ENCODE measurements at regions not wholly inside any gene's neighbourhood (a gene's known extent, or its start where the extent isn't known, plus 50 kb on each side); places are given as distances from the start of the nearest gene placed in this dataset.

DNA sequence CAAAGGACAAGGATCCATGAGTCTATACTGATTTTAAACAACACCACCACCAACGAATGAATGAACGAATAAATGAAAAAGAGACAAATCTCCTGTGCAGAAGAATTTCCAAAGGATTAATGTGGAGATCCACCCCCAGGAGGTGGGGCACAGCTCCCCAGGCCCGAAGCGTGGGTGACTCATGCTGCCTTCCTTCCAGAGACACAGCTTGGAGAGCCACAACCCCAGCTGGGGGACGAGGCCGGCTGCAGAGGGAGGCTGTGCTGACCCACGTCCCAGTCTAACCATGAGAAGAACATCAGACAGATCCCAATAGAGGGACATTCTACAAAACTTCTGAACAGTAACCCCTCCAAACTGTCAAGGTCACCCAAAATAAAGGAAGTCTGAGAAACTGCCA lies 557.3 kb upstream of the SALL3 start:
- Histone ChIP-seq H3K27ac (ENCODE audit: low read depth, low read length) (no peak overlapping the region), H3K9ac (ENCODE audit: low read length in 5 of 5) (no peak overlapping the region), H3K4me1 (ENCODE audit: control insufficient read depth in 5 of 5, insufficient read depth in 5 of 5, low read length in 5 of 5) (no peaks in the 10 kb centered on the region), H3K9me3 (ENCODE audit: control insufficient read depth in 5 of 5, low read length in 5 of 5) (no peaks in the 10 kb centered on the region), H3K27me3 (ENCODE audit: control insufficient read depth in 5 of 5, insufficient read depth in 4 of 5, low read length in 5 of 5) (peaks cover 3 to 7% (median 5%) of the 10 kb centered on the region in 5 donors), H3K36me3 (ENCODE audit: control insufficient read depth in 5 of 5, insufficient read depth in 5 of 5, low read length in 5 of 5) (no peaks in the 10 kb centered on the region), H3K4me3 (ENCODE audit: low read depth in 1 of 5, low read length in 5 of 5) (no peak overlapping the region)

DNA sequence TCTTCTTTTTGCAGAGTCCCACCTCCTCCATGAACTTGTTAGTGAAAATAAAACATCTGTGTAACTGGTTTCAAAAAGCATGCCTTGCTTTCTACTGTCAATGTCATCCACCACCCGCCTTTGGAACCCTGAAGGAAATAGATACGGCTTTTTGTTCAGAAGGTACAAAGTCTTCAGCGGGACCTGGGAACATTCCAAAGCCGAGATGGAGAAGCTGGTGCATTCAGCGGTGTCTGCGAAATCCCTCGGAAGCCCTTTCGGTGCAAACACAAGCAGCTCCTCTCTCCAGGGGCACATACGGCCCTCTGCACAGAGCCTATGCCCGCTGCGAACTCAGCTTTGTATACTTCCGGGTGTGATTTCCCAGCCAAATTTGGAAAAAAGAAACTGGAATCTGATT lies 555.8 kb upstream of the SALL3 start:
- Histone ChIP-seq H3K27me3 (ENCODE audit: control insufficient read depth in 5 of 5, insufficient read depth in 4 of 5, low read length in 5 of 5) (peaks cover 3 to 7% (median 5%) of the 10 kb centered on the region in 5 donors), H3K4me1 (ENCODE audit: control insufficient read depth in 5 of 5, insufficient read depth in 5 of 5, low read length in 5 of 5) (no peaks in the 10 kb centered on the region), H3K9ac (ENCODE audit: low read length in 5 of 5) (no peak overlapping the region), H3K27ac (ENCODE audit: low read depth, low read length) (no peak overlapping the region), H3K36me3 (ENCODE audit: control insufficient read depth in 5 of 5, insufficient read depth in 5 of 5, low read length in 5 of 5) (no peaks in the 10 kb centered on the region), H3K9me3 (ENCODE audit: control insufficient read depth in 5 of 5, low read length in 5 of 5) (no peaks in the 10 kb centered on the region), H3K4me3 (ENCODE audit: low read depth in 1 of 5, low read length in 5 of 5) (no peak overlapping the region)

- Histone ChIP-seq H3K9me3 (ENCODE audit: control insufficient read depth in 5 of 5, low read length in 5 of 5) (no peaks in the 10 kb centered on the region), H3K4me1 (ENCODE audit: control insufficient read depth in 5 of 5, insufficient read depth in 5 of 5, low read length in 5 of 5) (no peaks in the 10 kb centered on the region), H3K36me3 (ENCODE audit: control insufficient read depth in 5 of 5, insufficient read depth in 5 of 5, low read length in 5 of 5) (no peaks in the 10 kb centered on the region), H3K4me3 (ENCODE audit: low read depth in 1 of 5, low read length in 5 of 5) (no peak overlapping the region), H3K27me3 (ENCODE audit: control insufficient read depth in 5 of 5, insufficient read depth in 4 of 5, low read length in 5 of 5) (peaks cover 3 to 7% (median 5%) of the 10 kb centered on the region in 5 donors), H3K27ac (ENCODE audit: low read depth, low read length) (no peak overlapping the region), H3K9ac (ENCODE audit: low read length in 5 of 5) (no peak overlapping the region)
These were observed 555.1 kb upstream of the SALL3 start for GRCh38 chr18:78424403-78425018.

DNA sequence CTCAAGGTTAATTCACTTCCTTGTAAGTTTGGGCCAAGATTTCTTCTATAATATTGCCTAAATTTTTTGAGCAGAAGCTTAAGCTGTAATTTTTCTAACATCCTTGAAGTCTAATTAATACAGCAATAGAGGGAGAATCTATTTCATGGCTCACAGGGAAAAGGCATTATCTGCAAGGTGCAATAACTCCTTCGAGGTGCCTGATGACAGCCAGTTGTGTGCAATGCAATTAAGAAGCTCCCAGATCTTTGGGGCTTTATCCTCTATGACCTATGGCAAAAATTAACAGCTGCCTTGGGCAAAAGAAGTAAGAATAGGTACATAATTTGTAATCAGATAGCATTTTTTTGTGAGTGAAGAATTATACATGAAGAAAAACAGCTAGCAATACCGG lies 554.6 kb upstream of the SALL3 start:
- Histone ChIP-seq H3K4me3 (ENCODE audit: low read depth in 1 of 5, low read length in 5 of 5) (no peak overlapping the region), H3K36me3 (ENCODE audit: control insufficient read depth in 5 of 5, insufficient read depth in 5 of 5, low read length in 5 of 5) (no peaks in the 10 kb centered on the region), H3K4me1 (ENCODE audit: control insufficient read depth in 5 of 5, insufficient read depth in 5 of 5, low read length in 5 of 5) (no peaks in the 10 kb centered on the region), H3K27me3 (ENCODE audit: control insufficient read depth in 5 of 5, insufficient read depth in 4 of 5, low read length in 5 of 5) (peaks cover under 1 to 7% (median 5%) of the 10 kb centered on the region in 5 donors), H3K9ac (ENCODE audit: low read length in 5 of 5) (no peak overlapping the region), H3K9me3 (ENCODE audit: control insufficient read depth in 5 of 5, low read length in 5 of 5) (no peaks in the 10 kb centered on the region), H3K27ac (ENCODE audit: low read depth, low read length) (no peak overlapping the region)

- Histone ChIP-seq H3K4me1 (ENCODE audit: control insufficient read depth in 5 of 5, insufficient read depth in 5 of 5, low read length in 5 of 5) (no peaks in the 10 kb centered on the region), H3K9ac (ENCODE audit: low read length in 5 of 5) (no peak overlapping the region), H3K27ac (ENCODE audit: low read depth, low read length) (no peak overlapping the region), H3K9me3 (ENCODE audit: control insufficient read depth in 5 of 5, low read length in 5 of 5) (peaks cover 0 to 5% (median 3%) of the 10 kb centered on the region in 5 donors), H3K4me3 (ENCODE audit: low read depth in 1 of 5, low read length in 5 of 5) (no peak overlapping the region), H3K27me3 (ENCODE audit: control insufficient read depth in 5 of 5, insufficient read depth in 4 of 5, low read length in 5 of 5) (peaks cover 0 to 4% (median 2%) of the 10 kb centered on the region in 5 donors), H3K36me3 (ENCODE audit: control insufficient read depth in 5 of 5, insufficient read depth in 5 of 5, low read length in 5 of 5) (no peaks in the 10 kb centered on the region)
These were observed 552.5 kb upstream of the SALL3 start for GRCh38 chr18:78427081-78427480.

GRCh38 chr18:78429127-78430108 lies 550.2 kb upstream of the SALL3 start:
- no peak overlapping the region for H3K27ac ChIP-seq (ENCODE audit: low read depth, low read length)
- peaks cover 0 to 4% (median 2%) of the 10 kb centered on the region in 5 donors for H3K27me3 ChIP-seq (ENCODE audit: control insufficient read depth in 5 of 5, insufficient read depth in 4 of 5, low read length in 5 of 5)
- H3K9me3 ChIP-seq (ENCODE audit: control insufficient read depth in 5 of 5, low read length in 5 of 5): peaks cover 0 to 7% (median 5%) of the 10 kb centered on the region in 5 donors
- no peak overlapping the region for H3K9ac ChIP-seq (ENCODE audit: low read length in 5 of 5)
- no peaks in the 10 kb centered on the region for H3K4me1 ChIP-seq (ENCODE audit: control insufficient read depth in 5 of 5, insufficient read depth in 5 of 5, low read length in 5 of 5)
- H3K4me3 ChIP-seq (ENCODE audit: low read depth in 1 of 5, low read length in 5 of 5): no peak overlapping the region
- H3K36me3 ChIP-seq (ENCODE audit: control insufficient read depth in 5 of 5, insufficient read depth in 5 of 5, low read length in 5 of 5): no peaks in the 10 kb centered on the region

DNA sequence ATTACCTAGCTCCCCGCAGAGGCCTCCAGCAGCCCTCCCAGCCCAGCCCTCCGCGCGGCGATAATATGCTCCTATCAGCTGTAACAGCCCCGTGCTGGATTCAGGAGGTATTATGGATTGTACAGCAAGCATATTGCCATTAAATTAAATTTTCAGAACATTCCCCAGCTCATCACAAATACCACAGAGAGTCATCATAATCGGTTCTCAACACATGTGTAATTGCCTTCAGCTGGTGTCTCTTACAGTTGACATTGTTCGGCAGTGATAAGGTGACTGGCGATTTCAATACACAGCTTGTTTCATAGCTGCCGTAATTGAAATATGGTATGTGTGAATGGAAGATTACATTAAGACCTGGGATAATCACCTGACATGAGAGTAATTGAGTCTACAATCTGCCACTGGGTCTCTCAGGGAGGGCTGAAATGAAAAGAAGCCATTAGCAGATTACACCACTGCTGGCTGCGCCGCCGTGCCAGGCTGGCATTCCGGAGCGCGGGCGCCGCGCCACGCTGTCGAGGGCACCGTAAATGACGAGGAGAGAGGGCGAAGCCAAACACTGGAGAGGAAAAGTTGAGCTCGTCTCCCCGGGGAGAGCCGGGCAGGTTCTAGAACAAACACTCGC lies 549.4 kb upstream of the SALL3 start:
- H3K4me3 ChIP-seq (ENCODE audit: low read depth in 1 of 5, low read length in 5 of 5): no peak overlapping the region
- peaks cover 0 to 7% (median 5%) of the 10 kb centered on the region in 5 donors for H3K9me3 ChIP-seq (ENCODE audit: control insufficient read depth in 5 of 5, low read length in 5 of 5)
- no peaks in the 10 kb centered on the region for H3K4me1 ChIP-seq (ENCODE audit: control insufficient read depth in 5 of 5, insufficient read depth in 5 of 5, low read length in 5 of 5)
- H3K27me3 ChIP-seq (ENCODE audit: control insufficient read depth in 5 of 5, insufficient read depth in 4 of 5, low read length in 5 of 5): peaks cover 0 to 4% (median 2%) of the 10 kb centered on the region in 5 donors
- no peak overlapping the region for H3K27ac ChIP-seq (ENCODE audit: low read depth, low read length)
- H3K9ac ChIP-seq (ENCODE audit: low read length in 5 of 5): no peak overlapping the region
- no peaks in the 10 kb centered on the region for H3K36me3 ChIP-seq (ENCODE audit: control insufficient read depth in 5 of 5, insufficient read depth in 5 of 5, low read length in 5 of 5)

GRCh38 chr18:78431606-78432005 lies 548.0 kb upstream of the SALL3 start:
- H3K4me3 ChIP-seq (ENCODE audit: low read depth in 1 of 5, low read length in 5 of 5): no peak overlapping the region
- no peak overlapping the region for H3K9ac ChIP-seq (ENCODE audit: low read length in 5 of 5)
- H3K27ac ChIP-seq (ENCODE audit: low read depth, low read length): no peak overlapping the region
- no peaks in the 10 kb centered on the region for H3K4me1 ChIP-seq (ENCODE audit: control insufficient read depth in 5 of 5, insufficient read depth in 5 of 5, low read length in 5 of 5)
- peaks cover 0 to 4% (median 2%) of the 10 kb centered on the region in 5 donors for H3K27me3 ChIP-seq (ENCODE audit: control insufficient read depth in 5 of 5, insufficient read depth in 4 of 5, low read length in 5 of 5)
- H3K36me3 ChIP-seq (ENCODE audit: control insufficient read depth in 5 of 5, insufficient read depth in 5 of 5, low read length in 5 of 5): no peaks in the 10 kb centered on the region
- H3K9me3 ChIP-seq (ENCODE audit: control insufficient read depth in 5 of 5, low read length in 5 of 5): peaks cover 0 to 7% (median 5%) of the 10 kb centered on the region in 5 donors

DNA sequence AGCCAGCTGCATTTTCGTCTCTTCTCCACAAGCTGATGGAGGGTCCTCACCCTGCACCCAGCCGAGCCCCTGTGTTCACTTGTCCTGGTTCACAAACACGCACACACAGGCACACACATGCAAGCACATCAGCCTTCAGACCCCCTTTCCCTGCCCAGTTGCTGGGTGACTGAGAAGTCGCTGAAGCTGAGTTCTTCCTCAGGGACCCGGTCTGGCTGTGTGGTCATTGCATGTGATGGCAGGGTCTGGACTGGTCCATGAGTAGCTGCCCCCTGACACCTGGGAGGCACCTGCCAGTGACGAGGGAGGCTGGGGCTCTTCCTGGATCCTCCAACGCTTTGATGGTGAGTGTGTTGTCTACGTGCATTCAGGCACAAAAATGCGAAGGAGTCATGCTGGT lies 546.1 kb upstream of the SALL3 start:
- Histone ChIP-seq H3K27me3 (ENCODE audit: control insufficient read depth in 5 of 5, insufficient read depth in 4 of 5, low read length in 5 of 5) (peaks cover 0 to 4% (median 0%) of the 10 kb centered on the region in 5 donors), H3K9me3 (ENCODE audit: control insufficient read depth in 5 of 5, low read length in 5 of 5) (peaks cover 0 to 11% (median 8%) of the 10 kb centered on the region in 5 donors), H3K36me3 (ENCODE audit: control insufficient read depth in 5 of 5, insufficient read depth in 5 of 5, low read length in 5 of 5) (no peaks in the 10 kb centered on the region), H3K27ac (ENCODE audit: low read depth, low read length) (no peak overlapping the region), H3K4me3 (ENCODE audit: low read depth in 1 of 5, low read length in 5 of 5) (no peak overlapping the region), H3K4me1 (ENCODE audit: control insufficient read depth in 5 of 5, insufficient read depth in 5 of 5, low read length in 5 of 5) (no peaks in the 10 kb centered on the region), H3K9ac (ENCODE audit: low read length in 5 of 5) (no peak overlapping the region)

- no peaks in the 10 kb centered on the region for H3K4me1 ChIP-seq (ENCODE audit: control insufficient read depth in 5 of 5, insufficient read depth in 5 of 5, low read length in 5 of 5)
- H3K9ac ChIP-seq (ENCODE audit: low read length in 5 of 5): no peak overlapping the region
- H3K4me3 ChIP-seq (ENCODE audit: low read depth in 1 of 5, low read length in 5 of 5): no peak overlapping the region
- H3K27me3 ChIP-seq (ENCODE audit: control insufficient read depth in 5 of 5, insufficient read depth in 4 of 5, low read length in 5 of 5): peaks cover 0 to 4% (median 0%) of the 10 kb centered on the region in 5 donors
- peaks cover 0 to 15% (median 8%) of the 10 kb centered on the region in 5 donors for H3K9me3 ChIP-seq (ENCODE audit: control insufficient read depth in 5 of 5, low read length in 5 of 5)
- H3K27ac ChIP-seq (ENCODE audit: low read depth, low read length): no peak overlapping the region
- no peaks in the 10 kb centered on the region for H3K36me3 ChIP-seq (ENCODE audit: control insufficient read depth in 5 of 5, insufficient read depth in 5 of 5, low read length in 5 of 5)
These were observed 543.5 kb upstream of the SALL3 start for GRCh38 chr18:78436110-78436509.
